OCI-LY7 (cell line): ENCODE measurements at regions not wholly inside any gene's neighbourhood (a gene's known extent, or its start where the extent isn't known, plus 50 kb on each side); places are given as distances from the start of the nearest gene placed in this dataset.

ENCODE experiments used
- EZH2phosphoT487 ChIP-seq: fragments of 200-600 bp; sonication (generic); IDR thresholded peaks from 2 replicates; pipeline ENCODE4 v1.6.1; 2018; ENCODE audit warnings: low read depth, borderline replicate concordance, mild to moderate bottlenecking, mixed run types, antibody characterized with exemption, low read length, moderate library complexity, mixed read lengths
- TF ChIP-seq, protein P1 (sequence below): fragments of 200-600 bp; sonication (generic); conservative IDR thresholded peaks from 2 replicates; pipeline ENCODE4 v1.5.1; 2014; ENCODE audit warnings: mild to moderate bottlenecking, antibody characterized with exemption, low read length, moderate library complexity, mixed read lengths

GRCh38 chr2:52936029-52936428, 831.6 kb upstream of the CHAC2 start:
- TF ChIP-seq, protein P1, sequence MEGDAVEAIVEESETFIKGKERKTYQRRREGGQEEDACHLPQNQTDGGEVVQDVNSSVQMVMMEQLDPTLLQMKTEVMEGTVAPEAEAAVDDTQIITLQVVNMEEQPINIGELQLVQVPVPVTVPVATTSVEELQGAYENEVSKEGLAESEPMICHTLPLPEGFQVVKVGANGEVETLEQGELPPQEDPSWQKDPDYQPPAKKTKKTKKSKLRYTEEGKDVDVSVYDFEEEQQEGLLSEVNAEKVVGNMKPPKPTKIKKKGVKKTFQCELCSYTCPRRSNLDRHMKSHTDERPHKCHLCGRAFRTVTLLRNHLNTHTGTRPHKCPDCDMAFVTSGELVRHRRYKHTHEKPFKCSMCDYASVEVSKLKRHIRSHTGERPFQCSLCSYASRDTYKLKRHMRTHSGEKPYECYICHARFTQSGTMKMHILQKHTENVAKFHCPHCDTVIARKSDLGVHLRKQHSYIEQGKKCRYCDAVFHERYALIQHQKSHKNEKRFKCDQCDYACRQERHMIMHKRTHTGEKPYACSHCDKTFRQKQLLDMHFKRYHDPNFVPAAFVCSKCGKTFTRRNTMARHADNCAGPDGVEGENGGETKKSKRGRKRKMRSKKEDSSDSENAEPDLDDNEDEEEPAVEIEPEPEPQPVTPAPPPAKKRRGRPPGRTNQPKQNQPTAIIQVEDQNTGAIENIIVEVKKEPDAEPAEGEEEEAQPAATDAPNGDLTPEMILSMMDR: no peak
- no peak for TF ChIP-seq EZH2phosphoT487
